ENCODE measurements at regions not wholly inside any gene's neighbourhood (a gene's known extent, or its start where the extent isn't known, plus 50 kb on each side); places are given as distances from the start of the nearest gene placed in this dataset.

- Histone ChIP-seq H3K9me3 (no peaks in the 10 kb centered on the region), H3K27ac (no peak overlapping the region), H3K4me1 (no peaks in the 10 kb centered on the region), H3K27me3 (peaks cover 0 to 6% of the 10 kb centered on the region in 2 donors), H3K36me3 (no peaks in the 10 kb centered on the region), H3K4me3 (no peak overlapping the region)
- TF ChIP-seq, protein P1, sequence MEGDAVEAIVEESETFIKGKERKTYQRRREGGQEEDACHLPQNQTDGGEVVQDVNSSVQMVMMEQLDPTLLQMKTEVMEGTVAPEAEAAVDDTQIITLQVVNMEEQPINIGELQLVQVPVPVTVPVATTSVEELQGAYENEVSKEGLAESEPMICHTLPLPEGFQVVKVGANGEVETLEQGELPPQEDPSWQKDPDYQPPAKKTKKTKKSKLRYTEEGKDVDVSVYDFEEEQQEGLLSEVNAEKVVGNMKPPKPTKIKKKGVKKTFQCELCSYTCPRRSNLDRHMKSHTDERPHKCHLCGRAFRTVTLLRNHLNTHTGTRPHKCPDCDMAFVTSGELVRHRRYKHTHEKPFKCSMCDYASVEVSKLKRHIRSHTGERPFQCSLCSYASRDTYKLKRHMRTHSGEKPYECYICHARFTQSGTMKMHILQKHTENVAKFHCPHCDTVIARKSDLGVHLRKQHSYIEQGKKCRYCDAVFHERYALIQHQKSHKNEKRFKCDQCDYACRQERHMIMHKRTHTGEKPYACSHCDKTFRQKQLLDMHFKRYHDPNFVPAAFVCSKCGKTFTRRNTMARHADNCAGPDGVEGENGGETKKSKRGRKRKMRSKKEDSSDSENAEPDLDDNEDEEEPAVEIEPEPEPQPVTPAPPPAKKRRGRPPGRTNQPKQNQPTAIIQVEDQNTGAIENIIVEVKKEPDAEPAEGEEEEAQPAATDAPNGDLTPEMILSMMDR (IDR thresholded peaks at IDR 0.05) = no peak
- no peak for DNase-seq
- intact Hi-C loops (cut with DNase I; ENCODE audit: low total_unique reads) = no loop called here
These were observed 133.6 kb downstream of the NXPE2 start for GRCh38 chr11:114811971-114812370.

DNA sequence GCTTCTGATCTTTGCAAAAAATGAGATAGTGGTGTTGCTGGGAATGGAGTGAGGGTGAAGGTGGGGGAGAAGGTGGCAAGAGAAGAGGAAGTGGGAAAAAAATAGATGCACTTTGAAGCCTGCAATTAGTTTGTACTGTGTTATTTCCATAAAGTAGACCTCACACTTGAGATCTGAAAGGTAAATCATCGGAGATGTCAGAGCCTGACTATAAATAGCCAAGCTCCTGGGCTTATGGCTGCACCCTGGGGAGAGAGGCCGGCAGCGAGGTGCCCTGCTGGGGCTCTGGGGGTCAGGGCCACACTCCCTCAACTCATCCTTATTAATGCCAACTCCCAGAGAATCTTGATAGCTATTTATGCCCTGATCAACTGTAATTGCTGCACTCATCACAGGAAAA is 134.4 kb downstream of the NXPE2 start:
- no peaks in the 10 kb centered on the region for H3K36me3 ChIP-seq
- TF ChIP-seq, protein P1 (IDR thresholded peaks at IDR 0.05) = no peak
- H3K27me3 ChIP-seq = peaks cover 0 to 13% of the 10 kb centered on the region in 2 donors
- H3K9me3 ChIP-seq = no peaks in the 10 kb centered on the region
- H3K4me3 ChIP-seq = no peak overlapping the region
- intact Hi-C loops (cut with DNase I; ENCODE audit: low total_unique reads) = no loop called here
- H3K27ac ChIP-seq = no peak overlapping the region
- no peak for DNase-seq
- no peaks in the 10 kb centered on the region for H3K4me1 ChIP-seq

DNA sequence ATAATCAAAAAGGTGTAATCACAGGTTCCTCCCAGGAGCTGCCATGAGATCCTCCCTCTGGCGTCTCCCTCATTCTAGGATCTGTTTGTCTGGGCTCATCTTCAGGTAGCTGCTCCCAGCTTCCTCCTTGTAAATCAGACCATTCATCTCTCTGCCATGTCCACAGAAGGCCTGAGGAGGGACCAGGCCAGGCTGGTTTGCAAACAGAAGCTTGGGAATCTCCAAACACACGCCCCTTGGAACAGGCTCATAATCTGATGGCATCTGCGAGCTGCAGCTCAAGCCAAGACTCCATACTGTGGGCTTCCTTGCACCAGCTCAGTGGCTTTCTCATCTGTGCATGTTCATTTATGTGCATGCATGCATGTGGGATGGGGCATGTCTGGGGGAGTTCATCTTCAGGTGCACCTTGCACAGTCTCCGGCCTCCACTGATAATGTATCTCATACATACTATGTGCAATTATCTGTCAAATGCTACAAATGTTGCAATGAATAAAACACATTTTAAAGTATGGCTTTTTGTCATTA is 134.9 kb downstream of the NXPE2 start:
- no peak for DNase-seq
- Histone ChIP-seq H3K4me3 (no peak overlapping the region), H3K4me1 (no peaks in the 10 kb centered on the region), H3K36me3 (no peaks in the 10 kb centered on the region), H3K27me3 (peaks cover 0 to 15% of the 10 kb centered on the region in 2 donors), H3K27ac (no peak overlapping the region), H3K9me3 (no peaks in the 10 kb centered on the region)
- TF ChIP-seq, protein P1 (IDR thresholded peaks at IDR 0.05) = no peak
- intact Hi-C loops (cut with DNase I; ENCODE audit: low total_unique reads) = no loop called here

GRCh38 chr11:114815176-114815575 is 136.8 kb downstream of the NXPE2 start:
- Histone ChIP-seq H3K4me3 (no peak overlapping the region), H3K9me3 (no peaks in the 10 kb centered on the region), H3K27ac (no peak overlapping the region), H3K4me1 (no peaks in the 10 kb centered on the region), H3K27me3 (peaks cover 0 to 15% of the 10 kb centered on the region in 2 donors), H3K36me3 (no peaks in the 10 kb centered on the region)
- DNase-seq = no peak
- TF ChIP-seq, protein P1 (IDR thresholded peaks at IDR 0.05) = no peak
- intact Hi-C loops (cut with DNase I; ENCODE audit: low total_unique reads) = no loop called here

- TF ChIP-seq, protein P1 (IDR thresholded peaks at IDR 0.05) = no peak
- no peak overlapping the region for H3K27ac ChIP-seq
- H3K4me3 ChIP-seq = no peak overlapping the region
- H3K9me3 ChIP-seq = no peaks in the 10 kb centered on the region
- peaks cover 0 to 15% of the 10 kb centered on the region in 2 donors for H3K27me3 ChIP-seq
- no peaks in the 10 kb centered on the region for H3K4me1 ChIP-seq
- intact Hi-C loops (cut with DNase I; ENCODE audit: low total_unique reads) = no loop called here
- DNase-seq = no peak
- H3K36me3 ChIP-seq = no peaks in the 10 kb centered on the region
These were observed 137.4 kb downstream of the NXPE2 start for GRCh38 chr11:114815761-114816160.

DNA sequence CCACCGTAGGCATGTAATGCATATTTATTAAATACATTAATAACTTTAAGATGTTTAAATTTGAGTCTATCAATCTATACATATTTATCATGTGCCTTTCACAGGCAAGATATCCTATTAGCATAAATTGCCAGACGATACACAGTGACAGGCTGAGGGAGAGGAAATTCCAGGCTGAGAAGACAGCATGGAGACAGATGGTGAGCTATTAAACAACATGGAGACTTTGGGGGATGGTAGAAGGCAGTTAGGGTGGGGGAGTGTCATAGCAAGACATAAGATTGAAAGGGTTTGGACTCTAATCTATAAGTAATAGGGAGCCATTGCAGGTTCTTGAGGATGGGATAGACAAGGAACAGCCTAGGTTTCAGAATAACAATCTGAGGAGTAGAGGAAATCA is 138.5 kb downstream of the NXPE2 start:
- Histone ChIP-seq H3K9me3 (no peaks in the 10 kb centered on the region), H3K36me3 (no peaks in the 10 kb centered on the region), H3K27ac (no peak overlapping the region), H3K27me3 (peaks cover 0 to 15% of the 10 kb centered on the region in 2 donors), H3K4me1 (no peaks in the 10 kb centered on the region), H3K4me3 (no peak overlapping the region)
- DNase-seq = no peak
- TF ChIP-seq, protein P1 (IDR thresholded peaks at IDR 0.05) = no peak
- intact Hi-C loops (cut with DNase I; ENCODE audit: low total_unique reads) = no loop called here

Measured in tibial artery (tissue), 4 donors.